ENCODE measurements at regions not wholly inside any gene's neighbourhood (a gene's known extent, or its start where the extent isn't known, plus 50 kb on each side); places are given as distances from the start of the nearest gene placed in this dataset.

DNA sequence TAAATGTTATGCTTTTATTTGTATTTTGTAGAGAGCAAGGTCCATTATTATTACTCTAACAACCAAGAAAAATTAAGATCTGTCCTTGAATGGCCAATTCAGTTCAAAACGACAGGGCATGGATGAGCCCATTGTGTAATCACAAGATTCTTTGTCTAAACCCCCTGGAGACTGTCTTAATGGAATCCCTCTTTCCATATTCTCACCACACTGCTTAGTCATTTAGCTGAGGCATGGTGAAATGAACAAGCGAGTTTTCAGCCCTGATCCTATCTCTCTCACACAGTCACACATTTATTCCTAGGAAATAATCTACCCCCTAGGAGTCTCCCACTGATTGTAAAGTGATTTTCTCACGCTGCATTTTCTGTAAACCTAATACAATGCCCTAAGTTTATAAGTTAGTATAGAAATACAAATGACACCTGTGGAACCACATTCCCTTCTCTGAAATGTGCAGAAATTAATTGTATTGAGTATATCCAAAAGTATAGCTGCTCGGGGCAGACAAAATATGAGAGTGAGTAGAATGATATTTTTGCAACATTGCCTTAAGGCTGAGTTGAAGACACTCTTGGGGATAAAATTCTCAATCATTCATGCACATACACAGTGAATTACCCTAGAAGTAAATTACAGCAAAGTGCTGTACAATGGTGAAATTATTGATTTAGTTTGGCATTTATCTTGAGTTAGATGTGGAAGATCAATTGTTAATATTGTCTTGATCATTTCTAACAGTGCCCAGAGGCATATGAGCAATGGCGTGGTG, 119.7 kb upstream of the PCDH7 start:
- TF ChIP-seq POLR2AphosphoS5 (IDR thresholded peaks at IDR 0.05), result no peak
- no peak for TF ChIP-seq POLR2A (IDR thresholded peaks at IDR 0.05)
- TF ChIP-seq, protein P1, sequence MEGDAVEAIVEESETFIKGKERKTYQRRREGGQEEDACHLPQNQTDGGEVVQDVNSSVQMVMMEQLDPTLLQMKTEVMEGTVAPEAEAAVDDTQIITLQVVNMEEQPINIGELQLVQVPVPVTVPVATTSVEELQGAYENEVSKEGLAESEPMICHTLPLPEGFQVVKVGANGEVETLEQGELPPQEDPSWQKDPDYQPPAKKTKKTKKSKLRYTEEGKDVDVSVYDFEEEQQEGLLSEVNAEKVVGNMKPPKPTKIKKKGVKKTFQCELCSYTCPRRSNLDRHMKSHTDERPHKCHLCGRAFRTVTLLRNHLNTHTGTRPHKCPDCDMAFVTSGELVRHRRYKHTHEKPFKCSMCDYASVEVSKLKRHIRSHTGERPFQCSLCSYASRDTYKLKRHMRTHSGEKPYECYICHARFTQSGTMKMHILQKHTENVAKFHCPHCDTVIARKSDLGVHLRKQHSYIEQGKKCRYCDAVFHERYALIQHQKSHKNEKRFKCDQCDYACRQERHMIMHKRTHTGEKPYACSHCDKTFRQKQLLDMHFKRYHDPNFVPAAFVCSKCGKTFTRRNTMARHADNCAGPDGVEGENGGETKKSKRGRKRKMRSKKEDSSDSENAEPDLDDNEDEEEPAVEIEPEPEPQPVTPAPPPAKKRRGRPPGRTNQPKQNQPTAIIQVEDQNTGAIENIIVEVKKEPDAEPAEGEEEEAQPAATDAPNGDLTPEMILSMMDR (IDR thresholded peaks at IDR 0.05), result no peak
- no peak for TF ChIP-seq EP300 (IDR thresholded peaks at IDR 0.05)
- intact Hi-C loops (cut with DNase I; ENCODE audit: low total_unique reads), result no loop called here
- DNase-seq, result no peak
- Histone ChIP-seq H3K27ac (no peak overlapping the region), H3K36me3 (no peaks in the 10 kb centered on the region), H3K9me3 (no peaks in the 10 kb centered on the region), H3K4me1 (no peaks in the 10 kb centered on the region), H3K27me3 (no peaks in the 10 kb centered on the region), H3K4me3 (no peak overlapping the region)
- WGBS, 5 donors, result 65 to 75% (median 67%) methylated on average over 5 of the region's 5 CpGs

GRCh38 chr4:30601070-30601865, 118.9 kb upstream of the PCDH7 start:
- TF ChIP-seq, protein P1 (IDR thresholded peaks at IDR 0.05), result no peak
- TF ChIP-seq POLR2AphosphoS5 (IDR thresholded peaks at IDR 0.05), result no peak
- TF ChIP-seq POLR2A (IDR thresholded peaks at IDR 0.05), result no peak
- no peak for TF ChIP-seq EP300 (IDR thresholded peaks at IDR 0.05)
- H3K9me3 ChIP-seq, result no peaks in the 10 kb centered on the region
- H3K27ac ChIP-seq, result no peak overlapping the region
- intact Hi-C loops (cut with DNase I; ENCODE audit: low total_unique reads), result no loop called here
- no peaks in the 10 kb centered on the region for H3K4me1 ChIP-seq
- no peaks in the 10 kb centered on the region for H3K36me3 ChIP-seq
- WGBS, 5 donors, result 75 to 89% (median 81%) methylated on average over 3 of the region's 3 CpGs
- H3K4me3 ChIP-seq, result no peak overlapping the region
- DNase-seq, result no peak
- H3K27me3 ChIP-seq, result no peaks in the 10 kb centered on the region

- intact Hi-C loops (cut with DNase I; ENCODE audit: low total_unique reads), result no loop called here
- DNase-seq, result no peak
- H3K4me1 ChIP-seq, result no peaks in the 10 kb centered on the region
- no peak overlapping the region for H3K27ac ChIP-seq
- no peaks in the 10 kb centered on the region for H3K36me3 ChIP-seq
- TF ChIP-seq POLR2AphosphoS5 (IDR thresholded peaks at IDR 0.05) (no peak), EP300 (IDR thresholded peaks at IDR 0.05) (no peak), POLR2A (IDR thresholded peaks at IDR 0.05) (no peak)
- TF ChIP-seq, protein P1 (IDR thresholded peaks at IDR 0.05), result no peak
- no peak overlapping the region for H3K4me3 ChIP-seq
- no peaks in the 10 kb centered on the region for H3K9me3 ChIP-seq
- H3K27me3 ChIP-seq, result no peaks in the 10 kb centered on the region
Measured at GRCh38 chr4:30605616-30606190, 114.5 kb upstream of the PCDH7 start.

GRCh38 chr4:30610361-30610760, 109.8 kb upstream of the PCDH7 start:
- H3K27ac ChIP-seq, result no peak overlapping the region
- H3K9me3 ChIP-seq, result no peaks in the 10 kb centered on the region
- no peak overlapping the region for H3K4me3 ChIP-seq
- intact Hi-C loops (cut with DNase I; ENCODE audit: low total_unique reads), result no loop called here
- TF ChIP-seq EP300 (IDR thresholded peaks at IDR 0.05), result no peak
- no peak for TF ChIP-seq POLR2A (IDR thresholded peaks at IDR 0.05)
- no peak for TF ChIP-seq POLR2AphosphoS5 (IDR thresholded peaks at IDR 0.05)
- TF ChIP-seq, protein P1 (IDR thresholded peaks at IDR 0.05), result no peak
- H3K36me3 ChIP-seq, result no peaks in the 10 kb centered on the region
- no peaks in the 10 kb centered on the region for H3K27me3 ChIP-seq
- no peaks in the 10 kb centered on the region for H3K4me1 ChIP-seq
- WGBS, 5 donors, result 87 to 100% (median 94%) methylated on average over 1 of the region's 1 CpG
- DNase-seq, result no peak
